Peyer's patch (tissue), 4 donors: ENCODE measurements at regions not wholly inside any gene's neighbourhood (a gene's known extent, or its start where the extent isn't known, plus 50 kb on each side); places are given as distances from the start of the nearest gene placed in this dataset.

Experiments used
- CTCF ChIP-seq, 6 experiments: fragments of 450-650 bp in 4 of 6; fragments of 200-600 bp in 2 of 6; sonication (generic) in 1 of 6; IDR thresholded peaks; one replicate each; pipeline ENCODE4 v1.5.1; 2017 to 2019; ENCODE audit warnings: antibody characterized with exemption in 6 of 6, mild to moderate bottlenecking in 3 of 6, moderate library complexity in 1 of 6
- POLR2A ChIP-seq, 2 donors: fragments of 450-650 bp; IDR thresholded peaks; one replicate each; pipeline ENCODE4 v1.5.1; 2017; ENCODE audit warnings: antibody characterized with exemption in 2 of 2, mild to moderate bottlenecking in 2 of 2, moderate library complexity in 2 of 2

- TF ChIP-seq CTCF (IDR thresholded peaks at IDR 0.05), result no peak
- TF ChIP-seq POLR2A (IDR thresholded peaks at IDR 0.05), result no peak
Measured at GRCh38 chr13:105070452-105070851, 1465.0 kb downstream of the EFNB2 start.
